ENCODE measurements at regions not wholly inside any gene's neighbourhood (a gene's known extent, or its start where the extent isn't known, plus 50 kb on each side); places are given as distances from the start of the nearest gene placed in this dataset.

DNA sequence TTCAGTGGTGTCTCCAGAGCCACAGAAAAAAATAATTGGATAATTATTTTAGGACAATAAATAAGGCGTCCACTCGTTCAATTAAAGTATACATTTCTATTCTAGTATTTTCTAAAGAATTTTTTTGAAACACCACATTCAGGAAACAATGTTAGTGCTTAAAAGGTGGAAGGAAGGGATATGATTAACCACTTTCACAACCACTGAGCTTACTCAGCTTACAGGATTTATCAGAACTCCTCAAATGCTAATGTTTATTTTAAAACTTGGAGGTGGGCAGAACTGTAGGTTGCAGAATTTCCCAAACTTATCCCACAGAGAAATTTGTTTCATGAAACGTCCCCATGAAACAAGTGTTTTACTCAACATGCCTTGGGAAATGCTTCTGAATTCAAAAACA is 54.3 kb upstream of the MAGEB2 start:
- H3K4me3 ChIP-seq (ENCODE audit: low read length): no peak overlapping the region
- H3K4me1 ChIP-seq (ENCODE audit: insufficient read depth, low read length): no peaks in the 10 kb centered on the region
- H3K36me3 ChIP-seq (ENCODE audit: insufficient read depth, low read length): no peaks in the 10 kb centered on the region
- H3K9ac ChIP-seq (ENCODE audit: low read depth, low read length): no peak overlapping the region
- no peaks in the 10 kb centered on the region for H3K9me3 ChIP-seq (ENCODE audit: insufficient read depth, low read depth, low read length)
- no peak overlapping the region for H3K27ac ChIP-seq (ENCODE audit: low read depth, low read length)
- WGBS: no CpG with 5 or more reads among the region's 3 CpGs
- H3K27me3 ChIP-seq (ENCODE audit: insufficient read depth, low read length): no peaks in the 10 kb centered on the region
